Left ventricle myocardium inferior (tissue), 1 donor: ENCODE measurements at regions not wholly inside any gene's neighbourhood (a gene's known extent, or its start where the extent isn't known, plus 50 kb on each side); places are given as distances from the start of the nearest gene placed in this dataset.

Source experiments
- DNase-seq: peaks from one replicate; pipeline ENCODE4 v3.0.0-alpha.2; 2020
- H3K27ac ChIP-seq: fragments of 200-600 bp; replicated peaks from 2 replicates; pipeline ENCODE4 v1.8.0; 2021
- H3K27me3 ChIP-seq: fragments of 200-600 bp; 2 replicates; pipeline ENCODE4 v1.8.0; 2021; ENCODE audit warnings: low read depth
- H3K36me3 ChIP-seq: fragments of 200-600 bp; 2 replicates; pipeline ENCODE4 v1.8.0; 2021
- H3K4me1 ChIP-seq: fragments of 200-600 bp; 2 replicates; pipeline ENCODE4 v1.8.0; 2021
- H3K4me3 ChIP-seq: fragments of 200-600 bp; 2 replicates; pipeline ENCODE4 v1.8.0; 2021; ENCODE audit warnings: mild to moderate bottlenecking, moderate library complexity
- H3K9me3 ChIP-seq: fragments of 200-600 bp; replicated peaks from 2 replicates; pipeline ENCODE4 v1.8.0; 2021
- intact Hi-C: fragments of 100-400 bp; cut with micrococcal nuclease; formaldehyde crosslinking; loops from one replicate; pipeline ENCODE4 v1.11.0; 2022
- TF ChIP-seq, protein P1 (sequence below): fragments of 200-600 bp; IDR thresholded peaks from 2 replicates; pipeline ENCODE4 v1.8.0; 2021; ENCODE audit warnings: antibody characterized with exemption, mild to moderate bottlenecking, borderline replicate concordance
- donor health status: DM: no; HTN: yes; CAD: no; lungs with severe emphysema.

DNA sequence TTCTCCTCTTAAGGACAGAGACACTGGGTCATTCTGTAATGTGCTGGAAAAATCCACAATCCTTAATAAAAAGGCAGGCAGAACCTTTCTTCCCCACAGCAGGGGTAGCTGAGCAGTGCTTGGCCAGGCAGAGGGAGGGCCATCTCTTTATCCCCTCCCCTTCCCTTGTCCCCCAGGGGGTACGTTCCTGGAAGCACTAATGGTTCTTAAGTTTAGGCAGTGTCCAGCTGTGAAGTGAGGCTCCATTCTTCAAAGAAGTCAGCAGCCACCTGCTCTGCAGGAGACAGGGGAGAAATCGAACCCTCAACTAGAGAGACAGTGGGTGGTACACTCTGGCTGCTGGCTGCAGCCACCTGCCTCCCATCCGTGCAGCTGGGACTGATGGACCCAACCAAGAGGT lies 533.9 kb upstream of the CDH11 start:
- Histone ChIP-seq H3K27ac (no peak overlapping the region), H3K27me3 (peaks cover 48% of the 10 kb centered on the region), H3K36me3 (no peaks in the 10 kb centered on the region), H3K4me3 (no peak overlapping the region), H3K4me1 (peaks cover 15% of the 10 kb centered on the region), H3K9me3 (no peaks in the 10 kb centered on the region)
- DNase-seq: no peak
- TF ChIP-seq, protein P1, sequence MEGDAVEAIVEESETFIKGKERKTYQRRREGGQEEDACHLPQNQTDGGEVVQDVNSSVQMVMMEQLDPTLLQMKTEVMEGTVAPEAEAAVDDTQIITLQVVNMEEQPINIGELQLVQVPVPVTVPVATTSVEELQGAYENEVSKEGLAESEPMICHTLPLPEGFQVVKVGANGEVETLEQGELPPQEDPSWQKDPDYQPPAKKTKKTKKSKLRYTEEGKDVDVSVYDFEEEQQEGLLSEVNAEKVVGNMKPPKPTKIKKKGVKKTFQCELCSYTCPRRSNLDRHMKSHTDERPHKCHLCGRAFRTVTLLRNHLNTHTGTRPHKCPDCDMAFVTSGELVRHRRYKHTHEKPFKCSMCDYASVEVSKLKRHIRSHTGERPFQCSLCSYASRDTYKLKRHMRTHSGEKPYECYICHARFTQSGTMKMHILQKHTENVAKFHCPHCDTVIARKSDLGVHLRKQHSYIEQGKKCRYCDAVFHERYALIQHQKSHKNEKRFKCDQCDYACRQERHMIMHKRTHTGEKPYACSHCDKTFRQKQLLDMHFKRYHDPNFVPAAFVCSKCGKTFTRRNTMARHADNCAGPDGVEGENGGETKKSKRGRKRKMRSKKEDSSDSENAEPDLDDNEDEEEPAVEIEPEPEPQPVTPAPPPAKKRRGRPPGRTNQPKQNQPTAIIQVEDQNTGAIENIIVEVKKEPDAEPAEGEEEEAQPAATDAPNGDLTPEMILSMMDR: no peak
- intact Hi-C loops: no loop called here

DNA sequence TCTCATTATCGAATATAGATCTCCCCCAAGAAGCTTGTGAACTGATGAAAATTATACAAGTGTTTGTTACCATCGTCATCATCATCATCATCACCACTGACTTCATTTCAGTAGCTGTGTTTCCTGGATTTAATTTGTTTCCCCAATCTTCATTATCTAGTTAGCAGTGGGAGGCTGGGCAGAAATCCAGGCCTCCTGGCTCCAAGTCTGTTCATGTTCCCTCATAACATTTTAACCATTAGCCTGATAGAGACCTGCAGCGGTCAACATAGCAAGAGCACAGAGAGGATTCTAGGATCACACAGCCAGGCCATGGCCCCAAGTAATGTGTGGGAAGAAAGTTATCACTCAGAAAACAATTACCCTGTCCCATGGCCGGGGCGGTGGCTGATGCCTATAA lies 526.2 kb upstream of the CDH11 start:
- no peaks in the 10 kb centered on the region for H3K4me1 ChIP-seq
- no peaks in the 10 kb centered on the region for H3K9me3 ChIP-seq
- H3K27me3 ChIP-seq: peaks cover 13% of the 10 kb centered on the region
- H3K36me3 ChIP-seq: no peaks in the 10 kb centered on the region
- DNase-seq: no peak
- TF ChIP-seq, protein P1: no peak
- H3K27ac ChIP-seq: no peak overlapping the region
- H3K4me3 ChIP-seq: no peak overlapping the region
- intact Hi-C loops: no loop called here

DNA sequence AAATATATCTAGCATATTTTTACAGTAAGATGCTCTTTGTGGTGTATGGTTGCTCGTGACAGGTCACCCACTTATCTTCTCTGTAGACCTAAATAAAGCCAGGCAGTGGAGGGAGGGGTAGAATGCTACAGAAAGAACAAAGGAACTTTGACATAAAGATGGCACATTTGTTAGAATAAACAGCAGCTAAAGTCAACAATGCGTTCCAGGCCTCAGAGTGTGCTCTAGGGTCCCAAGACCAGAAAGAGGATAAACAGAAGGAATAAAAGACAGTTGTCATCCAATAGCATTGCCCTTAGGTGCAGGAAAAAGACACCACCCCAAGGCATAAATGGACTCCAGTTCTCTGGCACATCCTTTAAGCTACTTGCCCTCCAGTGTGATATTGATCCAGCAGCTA lies 523.0 kb upstream of the CDH11 start:
- Histone ChIP-seq H3K36me3 (no peaks in the 10 kb centered on the region), H3K4me3 (no peak overlapping the region), H3K27ac (no peak overlapping the region), H3K4me1 (no peaks in the 10 kb centered on the region), H3K27me3 (no peaks in the 10 kb centered on the region), H3K9me3 (no peaks in the 10 kb centered on the region)
- intact Hi-C loops: no loop called here
- TF ChIP-seq, protein P1: no peak
- no peak for DNase-seq

DNA sequence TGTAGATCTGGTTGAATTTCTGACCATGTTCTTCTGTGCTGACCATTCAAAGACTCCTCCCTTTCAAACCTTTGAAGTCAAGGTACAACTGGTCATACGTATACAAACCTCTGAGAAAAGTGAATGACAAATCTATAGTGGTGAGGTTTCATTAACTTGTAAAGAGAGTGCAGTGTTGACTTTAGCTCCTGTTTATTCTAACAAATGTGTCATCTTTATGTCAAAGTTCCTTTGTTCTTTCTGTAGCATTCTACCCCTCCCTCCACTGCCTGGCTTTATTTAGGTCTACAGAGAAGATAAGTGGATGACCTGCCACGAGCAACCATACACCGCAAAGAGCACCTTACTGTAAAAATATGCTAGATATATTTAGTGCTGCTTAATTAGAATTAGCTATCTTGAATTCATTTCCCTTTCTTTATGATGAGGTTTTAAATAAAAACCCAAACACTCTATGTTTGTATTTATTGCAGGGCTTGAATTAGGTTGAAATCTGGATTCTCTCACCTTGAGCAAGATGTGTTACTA lies 520.0 kb upstream of the CDH11 start:
- H3K4me3 ChIP-seq: no peak overlapping the region
- H3K27ac ChIP-seq: no peak overlapping the region
- DNase-seq: no peak
- TF ChIP-seq, protein P1: no peak
- intact Hi-C loops: no loop called here
- peaks cover 4% of the 10 kb centered on the region for H3K27me3 ChIP-seq
- H3K4me1 ChIP-seq: no peaks in the 10 kb centered on the region
- no peaks in the 10 kb centered on the region for H3K36me3 ChIP-seq
- no peaks in the 10 kb centered on the region for H3K9me3 ChIP-seq

DNA sequence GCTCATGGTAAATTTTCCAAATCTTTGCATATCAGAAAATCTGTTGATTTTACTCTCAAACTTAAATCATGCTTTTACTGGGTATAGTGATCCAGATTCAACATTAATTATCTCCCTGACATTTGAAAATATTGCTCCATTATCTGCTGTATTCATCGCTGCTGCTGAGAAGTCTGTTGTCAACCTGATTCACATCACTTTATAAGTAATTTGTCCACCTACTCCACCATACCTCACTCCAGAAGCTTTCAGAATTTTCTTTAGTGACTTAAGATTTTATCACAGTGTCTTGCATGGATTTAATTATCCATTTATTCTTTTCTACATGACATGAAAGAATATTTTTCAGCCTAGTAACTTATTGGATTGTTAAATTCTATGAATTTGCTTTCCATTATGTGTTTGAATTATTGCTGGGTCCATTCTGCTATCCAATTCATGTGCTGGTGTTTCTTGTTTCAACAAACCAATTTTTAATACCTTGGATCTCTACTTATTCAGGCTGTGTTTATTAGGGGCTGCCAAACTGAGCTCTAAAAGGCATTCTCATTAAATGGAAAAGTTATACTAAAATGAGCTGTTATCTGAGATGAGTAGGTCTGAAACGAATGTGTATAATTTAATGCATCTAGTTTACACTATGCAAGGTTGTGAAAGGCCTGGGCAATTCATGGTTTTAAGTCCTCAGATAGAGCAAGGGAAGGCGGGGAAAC lies 519.3 kb upstream of the CDH11 start:
- TF ChIP-seq, protein P1: no peak
- intact Hi-C loops: no loop called here
- peaks cover 5% of the 10 kb centered on the region for H3K27me3 ChIP-seq
- H3K4me3 ChIP-seq: no peak overlapping the region
- no peak for DNase-seq
- no peaks in the 10 kb centered on the region for H3K9me3 ChIP-seq
- no peak overlapping the region for H3K27ac ChIP-seq
- no peaks in the 10 kb centered on the region for H3K4me1 ChIP-seq
- H3K36me3 ChIP-seq: no peaks in the 10 kb centered on the region
